Activated CD4-positive, alpha-beta memory T cell treated with anti-CD3 and anti-CD28 coated beads, Interleukin-2, amount 10 ng/mL, durations not matched to agents 7 days and 5 days (primary cell): ENCODE measurements at regions not wholly inside any gene's neighbourhood (a gene's known extent, or its start where the extent isn't known, plus 50 kb on each side); places are given as distances from the start of the nearest gene placed in this dataset.

ENCODE experiments used
- CTCF ChIA-PET: fragments of 350-600 bp; sonication (Branson Sonifier 250); formaldehyde crosslinking; loops from one replicate; lab custom pipeline; 2021; ENCODE audit warnings: antibody characterized with exemption, inconsistent platforms; lab: Charles Lee
- POLR2A ChIA-PET: fragments of 350-600 bp; sonication (Branson Sonifier 250); formaldehyde crosslinking; loops from one replicate; lab custom pipeline; 2021; ENCODE audit warnings: antibody characterized with exemption; lab: Charles Lee
- DNase-seq: peaks from one replicate; pipeline ENCODE4 v3.0.0-alpha.2; 2020
- H3K27ac Mint-ChIP-seq: one replicate; pipeline ENCODE4 v1.8.0; 2021; ENCODE audit warnings: mild to moderate bottlenecking, mixed read lengths
- H3K27me3 Mint-ChIP-seq: one replicate; pipeline ENCODE4 v1.8.0; 2021; ENCODE audit warnings: mixed read lengths
- H3K36me3 Mint-ChIP-seq: one replicate; pipeline ENCODE4 v1.8.0; 2021; ENCODE audit warnings: low read depth, mixed read lengths
- H3K4me1 Mint-ChIP-seq: one replicate; pipeline ENCODE4 v1.8.0; 2021; ENCODE audit warnings: mixed read lengths
- H3K4me3 Mint-ChIP-seq: one replicate; pipeline ENCODE4 v1.8.0; 2021; ENCODE audit warnings: mild to moderate bottlenecking, mixed read lengths
- H3K9me3 Mint-ChIP-seq: one replicate; pipeline ENCODE4 v1.8.0; 2021; ENCODE audit warnings: mixed read lengths

DNA sequence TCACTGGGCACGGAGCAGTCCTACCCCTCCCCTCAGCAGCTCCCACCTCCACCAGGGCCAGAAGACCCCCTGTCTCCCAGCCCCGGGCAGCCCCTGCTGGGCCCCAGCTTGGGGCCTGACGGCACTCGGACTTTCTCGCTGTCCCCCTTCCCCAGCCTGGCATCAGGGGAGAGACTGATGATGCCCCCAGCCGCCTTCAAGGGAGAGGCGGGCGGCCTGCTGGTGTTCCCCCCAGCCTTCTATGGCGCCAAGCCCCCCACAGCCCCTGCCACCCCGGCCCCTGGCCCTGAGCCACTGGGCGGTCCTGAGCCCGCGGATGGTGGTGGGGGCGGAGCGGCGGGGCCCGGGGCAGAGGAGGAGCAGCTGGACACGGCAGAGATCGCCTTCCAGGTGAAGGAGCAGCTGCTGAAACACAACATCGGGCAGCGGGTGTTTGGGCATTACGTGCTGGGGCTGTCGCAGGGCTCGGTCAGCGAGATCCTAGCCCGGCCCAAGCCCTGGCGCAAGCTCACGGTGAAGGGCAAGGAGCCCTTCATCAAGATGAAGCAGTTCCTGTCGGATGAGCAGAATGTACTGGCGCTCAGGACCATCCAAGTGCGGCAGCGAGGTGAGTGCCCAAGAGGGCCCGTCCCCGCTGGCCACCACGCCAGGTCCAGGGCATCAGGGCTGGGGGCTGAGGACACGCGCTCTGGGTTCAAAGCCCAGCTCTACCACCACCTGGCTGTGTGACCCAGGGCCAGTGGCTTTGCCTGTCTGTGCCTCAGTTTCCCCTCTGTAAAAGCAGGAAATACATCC lies 58.6 kb downstream of the PHETA1 start:
- CTCF ChIA-PET, result no interaction called here

DNA sequence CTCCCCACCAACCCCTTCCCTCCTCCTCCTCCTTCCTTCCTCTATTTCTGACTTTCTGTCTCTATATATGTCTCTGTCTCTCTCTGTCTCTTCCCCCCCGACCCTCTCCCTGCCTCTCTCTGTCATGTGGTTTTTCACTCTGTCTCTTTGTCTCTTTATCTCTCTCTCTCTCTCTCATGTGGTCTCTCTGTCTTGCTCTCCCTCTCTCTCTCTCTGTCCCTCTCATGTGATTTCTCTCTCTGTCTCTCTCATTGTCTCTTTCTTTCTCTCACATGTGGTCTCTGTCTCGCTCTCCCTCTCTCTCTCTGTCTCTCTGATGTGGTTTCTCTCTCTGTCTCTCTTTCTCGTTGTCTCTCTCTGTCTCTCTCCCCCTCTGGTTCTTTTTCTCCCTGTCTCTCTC lies 59.3 kb downstream of the PHETA1 start:
- Mint-ChIP-seq H3K9me3 (peaks cover 14% of the 10 kb centered on the region), H3K27ac (no peak overlapping the region), H3K4me3 (no peak overlapping the region), H3K4me1 (no peaks in the 10 kb centered on the region), H3K36me3 (peaks cover 10% of the 10 kb centered on the region), H3K27me3 (peaks cover 3% of the 10 kb centered on the region)
- ChIA-PET CTCF (no interaction called here), POLR2A (no interaction called here)
- no peak for DNase-seq

More for the DNA sequence above, 58.6 kb downstream of the PHETA1 start:
- Mint-ChIP-seq H3K27me3 (peaks cover 5% of the 10 kb centered on the region), H3K9me3 (peaks cover 9% of the 10 kb centered on the region), H3K27ac (no peak overlapping the region), H3K4me3 (no peak overlapping the region), H3K4me1 (no peaks in the 10 kb centered on the region), H3K36me3 (peaks cover 5% of the 10 kb centered on the region)
- DNase-seq, result no peak
- POLR2A ChIA-PET, result no interaction called here

DNA sequence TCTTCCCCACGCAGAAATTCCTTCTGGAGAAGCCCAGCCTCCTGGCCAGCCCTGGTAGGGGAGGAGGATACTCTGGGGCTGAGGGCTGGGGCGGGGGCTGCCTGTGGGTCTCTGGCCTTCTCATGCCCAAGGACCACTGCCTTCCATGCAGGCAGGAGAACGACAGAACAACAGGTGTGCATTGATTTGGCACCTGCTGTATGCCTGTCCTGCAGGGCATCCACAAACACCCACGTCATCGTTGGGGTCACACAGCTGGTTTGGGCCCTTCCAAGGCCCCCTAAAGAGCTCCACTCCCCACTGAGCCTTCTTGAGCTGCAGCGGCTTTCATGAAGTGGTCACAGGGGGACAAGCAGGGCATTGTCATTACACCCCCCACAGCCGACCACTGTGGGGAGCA lies 60.4 kb downstream of the PHETA1 start:
- no peak overlapping the region for H3K4me3 Mint-ChIP-seq
- peaks cover 19% of the 10 kb centered on the region for H3K9me3 Mint-ChIP-seq
- no peak for DNase-seq
- peaks cover 10% of the 10 kb centered on the region for H3K36me3 Mint-ChIP-seq
- CTCF ChIA-PET, result no interaction called here
- POLR2A ChIA-PET, result no interaction called here
- H3K27ac Mint-ChIP-seq, result no peak overlapping the region
- no peaks in the 10 kb centered on the region for H3K27me3 Mint-ChIP-seq
- no peaks in the 10 kb centered on the region for H3K4me1 Mint-ChIP-seq

DNA sequence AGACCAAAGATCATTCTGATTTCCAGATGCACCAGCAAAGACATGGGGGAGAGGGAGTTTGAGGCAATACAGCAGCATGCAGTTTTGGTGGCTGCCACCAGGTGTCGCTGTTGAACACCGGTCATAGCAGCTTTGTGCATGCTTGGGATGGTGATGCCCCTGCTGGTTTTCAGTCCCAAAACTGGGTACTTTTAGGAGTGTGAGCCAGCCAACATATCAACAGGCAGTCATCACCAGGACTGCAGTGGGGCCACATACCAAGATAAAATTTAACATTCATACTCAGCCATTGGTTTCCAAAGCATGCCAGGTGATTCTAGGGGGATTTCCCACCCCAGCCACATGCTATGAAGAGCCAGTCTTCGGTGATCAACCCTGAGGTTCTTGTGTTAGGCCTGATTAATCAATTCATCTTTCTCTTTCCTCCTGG lies 64.2 kb downstream of the PHETA1 start:
- H3K36me3 Mint-ChIP-seq, result peaks cover 10% of the 10 kb centered on the region
- no peaks in the 10 kb centered on the region for H3K27me3 Mint-ChIP-seq
- POLR2A ChIA-PET, result no interaction called here

DNA sequence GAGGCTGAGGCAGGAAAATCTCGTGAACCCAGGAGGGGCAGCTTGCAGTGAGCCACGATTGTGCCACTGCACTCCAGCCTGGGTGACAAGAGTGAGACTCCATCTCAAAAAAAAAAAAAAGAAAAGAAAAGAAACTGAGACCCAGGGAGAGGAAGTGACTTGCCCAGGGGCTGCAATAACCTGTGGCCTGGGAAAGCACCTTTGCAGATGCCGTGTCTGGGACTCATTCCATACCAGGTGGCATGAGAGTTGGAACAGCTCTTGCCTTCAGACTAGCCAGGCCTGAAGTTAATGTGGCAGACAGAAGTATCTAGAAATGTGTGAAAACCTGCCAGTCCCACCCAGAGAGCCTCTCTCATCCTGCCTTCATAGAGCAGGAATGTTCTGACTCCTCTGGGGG lies 65.4 kb downstream of the PHETA1 start:
- ChIA-PET CTCF (interaction anchor here (0.7 to 1.5 kb wide), 4 partner anchors 10 to 156 kb away, joined by 3 to 8 read pairs (median 5); no protein-coding TSS in a partner anchor), POLR2A (no interaction called here)

More for the DNA sequence above, 64.2 kb downstream of the PHETA1 start:
- Mint-ChIP-seq H3K4me1 (no peaks in the 10 kb centered on the region), H3K27ac (no peak overlapping the region), H3K9me3 (peaks cover 21% of the 10 kb centered on the region), H3K4me3 (no peak overlapping the region)
- peak; percentile 49 for DNase-seq
- CTCF ChIA-PET, result interaction anchor here (1.1 kb wide), 1 partner anchor 155 kb away, joined by 3 read pairs; no protein-coding TSS in a partner anchor

DNA sequence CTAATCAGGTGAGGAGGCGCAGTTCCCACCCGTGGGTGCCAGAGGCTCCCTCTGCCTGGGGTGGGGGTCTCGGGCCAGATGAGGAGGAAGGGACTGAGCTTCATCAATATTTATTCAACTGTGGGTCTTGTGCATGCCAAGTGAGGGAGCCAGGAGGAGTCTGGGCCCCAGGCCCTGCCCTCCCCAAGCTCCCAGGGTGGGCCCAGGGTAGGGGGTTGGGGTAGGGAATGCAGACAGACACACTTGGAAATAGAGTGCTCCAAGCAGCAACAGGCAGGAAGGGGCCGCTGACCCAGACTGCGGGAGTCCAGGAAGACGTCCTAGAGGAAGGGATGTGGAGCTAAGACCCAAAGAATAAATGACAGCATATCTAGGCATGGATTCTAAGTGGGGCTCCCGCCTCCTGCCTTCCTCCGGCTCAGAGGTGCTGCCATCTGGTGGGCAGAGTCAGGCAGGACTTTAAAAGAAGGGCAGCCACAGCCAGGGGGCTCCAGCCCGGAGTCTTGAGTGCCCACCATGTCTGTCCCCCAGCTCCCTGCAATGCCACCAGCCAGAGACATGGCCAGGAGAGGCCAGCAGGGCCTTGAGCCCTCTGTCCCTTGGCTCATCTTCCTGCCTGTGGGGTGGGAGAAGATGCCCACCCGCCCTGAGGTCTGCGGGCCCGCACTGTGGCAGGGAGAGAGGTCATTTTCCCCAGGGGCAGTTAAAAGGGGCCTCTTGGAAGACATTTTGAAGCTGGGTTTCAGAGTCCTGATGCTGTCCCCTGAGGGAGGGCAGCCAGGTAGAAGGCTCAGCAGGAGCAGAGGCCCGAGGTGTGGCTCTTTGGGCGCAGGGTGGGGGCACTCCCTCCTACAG lies 70.1 kb downstream of the PHETA1 start:
- ChIA-PET POLR2A (no interaction called here), CTCF (interaction anchor here (1.0 to 2.2 kb wide), 3 partner anchors 27 to 361 kb away, joined by 3 to 12 read pairs (median 3); no protein-coding TSS in a partner anchor)
- DNase-seq, result peak; percentile 42
- H3K27me3 Mint-ChIP-seq, result no peaks in the 10 kb centered on the region
- no peaks in the 10 kb centered on the region for H3K36me3 Mint-ChIP-seq
- no peak overlapping the region for H3K27ac Mint-ChIP-seq
- peaks cover 2% of the 10 kb centered on the region for H3K9me3 Mint-ChIP-seq
- H3K4me3 Mint-ChIP-seq, result no peak overlapping the region
- H3K4me1 Mint-ChIP-seq, result no peaks in the 10 kb centered on the region

More for the DNA sequence above, 65.4 kb downstream of the PHETA1 start:
- no peak overlapping the region for H3K27ac Mint-ChIP-seq
- no peak overlapping the region for H3K4me3 Mint-ChIP-seq
- no peak for DNase-seq
- no peaks in the 10 kb centered on the region for H3K27me3 Mint-ChIP-seq
- peaks cover 10% of the 10 kb centered on the region for H3K36me3 Mint-ChIP-seq
- peaks cover 21% of the 10 kb centered on the region for H3K9me3 Mint-ChIP-seq
- H3K4me1 Mint-ChIP-seq, result no peaks in the 10 kb centered on the region

DNA sequence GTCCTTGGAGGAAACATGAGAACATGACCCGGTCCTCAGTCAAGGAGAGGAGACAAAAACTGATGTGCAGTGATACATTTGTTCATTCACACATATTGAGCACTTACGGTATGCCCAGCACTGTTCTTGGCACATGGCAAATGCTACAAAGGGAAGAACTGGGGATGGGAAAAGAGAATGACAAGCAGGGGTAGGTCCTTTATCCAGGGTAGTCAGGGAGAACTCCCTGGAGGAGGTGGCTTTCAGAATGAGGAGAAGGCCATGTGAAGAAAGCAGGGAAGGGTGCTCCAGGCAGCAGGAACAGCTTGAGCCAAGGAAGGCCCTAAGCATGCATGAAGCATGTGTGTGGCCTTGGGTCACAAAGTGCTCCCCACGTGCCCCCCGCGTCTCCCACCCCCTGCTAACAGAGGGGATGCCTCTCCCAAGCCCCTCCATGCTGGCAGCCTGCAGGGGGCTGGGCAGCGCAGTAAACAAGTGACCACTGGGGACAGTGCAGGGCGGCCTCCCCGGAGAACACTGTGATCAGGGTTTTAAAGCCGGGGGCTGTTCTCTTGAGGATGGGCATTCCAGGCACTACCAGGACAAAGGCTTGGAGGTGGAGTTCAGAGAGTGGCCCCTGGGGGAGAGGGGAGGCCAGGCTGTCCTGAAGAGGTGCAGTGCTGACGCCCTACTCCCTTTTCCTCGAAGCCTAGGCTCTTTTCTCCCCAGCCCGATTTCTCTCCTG lies 71.0 kb downstream of the PHETA1 start:
- POLR2A ChIA-PET, result no interaction called here
- Mint-ChIP-seq H3K36me3 (no peaks in the 10 kb centered on the region), H3K9me3 (peaks cover 2% of the 10 kb centered on the region), H3K4me1 (no peaks in the 10 kb centered on the region), H3K4me3 (no peak overlapping the region), H3K27ac (no peak overlapping the region), H3K27me3 (no peaks in the 10 kb centered on the region)
- CTCF ChIA-PET, result interaction anchor here (2.2 kb wide), 1 partner anchor 26 kb away, joined by 12 read pairs; no protein-coding TSS in a partner anchor
- no peak for DNase-seq

DNA sequence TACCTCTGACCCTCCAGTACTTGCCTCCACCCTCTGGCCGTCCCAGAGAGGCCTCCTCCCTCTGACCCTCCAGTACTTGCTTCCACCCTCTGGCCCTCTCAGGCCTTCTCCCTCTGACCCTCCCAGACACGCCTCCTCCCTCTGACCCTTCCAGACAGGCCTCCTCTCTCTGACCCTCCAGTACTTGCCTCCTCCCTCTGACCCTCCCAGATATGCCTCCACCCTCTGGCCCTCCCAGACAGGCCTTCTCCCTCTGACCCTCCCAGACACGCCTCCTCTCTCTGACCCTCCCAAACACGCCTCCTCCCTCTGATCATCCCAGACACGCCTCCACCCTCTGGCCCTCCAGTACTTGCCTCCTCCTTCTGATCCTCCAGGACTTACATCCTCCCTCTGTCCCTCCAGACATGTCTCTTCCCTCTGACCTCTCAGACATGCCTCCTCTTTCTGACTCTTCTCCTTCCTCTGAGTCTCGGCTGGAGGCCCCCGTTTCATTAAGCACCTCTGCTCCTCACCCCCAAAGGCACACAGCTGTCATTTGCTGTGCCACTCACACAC lies 71.9 kb downstream of the PHETA1 start:
- Mint-ChIP-seq H3K27me3 (no peaks in the 10 kb centered on the region), H3K27ac (no peak overlapping the region), H3K4me3 (no peak overlapping the region), H3K9me3 (no peaks in the 10 kb centered on the region), H3K36me3 (no peaks in the 10 kb centered on the region), H3K4me1 (no peaks in the 10 kb centered on the region)
- ChIA-PET CTCF (no interaction called here), POLR2A (no interaction called here)
- DNase-seq, result no peak

DNA sequence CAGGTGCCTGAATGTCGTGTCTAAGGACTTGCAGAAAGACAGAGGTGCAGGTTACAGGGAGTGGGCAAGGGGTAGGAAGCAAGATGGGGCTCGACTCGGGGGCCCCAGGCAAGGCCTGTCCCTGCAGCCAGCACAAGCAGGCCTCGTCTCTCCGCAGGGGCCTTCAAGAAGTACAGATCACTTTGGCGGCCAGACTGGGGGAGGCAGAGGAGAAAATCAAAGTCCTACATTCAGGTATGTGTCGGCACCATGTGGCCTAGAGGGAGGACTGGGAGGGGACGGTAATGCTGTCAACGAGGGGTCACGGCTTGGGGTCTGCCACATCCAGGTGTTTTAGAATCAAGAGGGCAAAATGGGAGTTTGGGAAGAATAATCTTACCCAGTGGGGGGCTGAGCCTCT lies 73.7 kb downstream of the PHETA1 start:
- H3K4me3 Mint-ChIP-seq, result no peak overlapping the region
- DNase-seq, result no peak
- CTCF ChIA-PET, result interaction anchor here (0.7 kb wide), 2 partner anchors 176 to 901 kb away, joined by 4 read pairs; no protein-coding TSS in a partner anchor
- H3K4me1 Mint-ChIP-seq, result no peaks in the 10 kb centered on the region
- no peak overlapping the region for H3K27ac Mint-ChIP-seq
- H3K9me3 Mint-ChIP-seq, result no peaks in the 10 kb centered on the region
- no peaks in the 10 kb centered on the region for H3K36me3 Mint-ChIP-seq
- POLR2A ChIA-PET, result no interaction called here
- no peaks in the 10 kb centered on the region for H3K27me3 Mint-ChIP-seq

DNA sequence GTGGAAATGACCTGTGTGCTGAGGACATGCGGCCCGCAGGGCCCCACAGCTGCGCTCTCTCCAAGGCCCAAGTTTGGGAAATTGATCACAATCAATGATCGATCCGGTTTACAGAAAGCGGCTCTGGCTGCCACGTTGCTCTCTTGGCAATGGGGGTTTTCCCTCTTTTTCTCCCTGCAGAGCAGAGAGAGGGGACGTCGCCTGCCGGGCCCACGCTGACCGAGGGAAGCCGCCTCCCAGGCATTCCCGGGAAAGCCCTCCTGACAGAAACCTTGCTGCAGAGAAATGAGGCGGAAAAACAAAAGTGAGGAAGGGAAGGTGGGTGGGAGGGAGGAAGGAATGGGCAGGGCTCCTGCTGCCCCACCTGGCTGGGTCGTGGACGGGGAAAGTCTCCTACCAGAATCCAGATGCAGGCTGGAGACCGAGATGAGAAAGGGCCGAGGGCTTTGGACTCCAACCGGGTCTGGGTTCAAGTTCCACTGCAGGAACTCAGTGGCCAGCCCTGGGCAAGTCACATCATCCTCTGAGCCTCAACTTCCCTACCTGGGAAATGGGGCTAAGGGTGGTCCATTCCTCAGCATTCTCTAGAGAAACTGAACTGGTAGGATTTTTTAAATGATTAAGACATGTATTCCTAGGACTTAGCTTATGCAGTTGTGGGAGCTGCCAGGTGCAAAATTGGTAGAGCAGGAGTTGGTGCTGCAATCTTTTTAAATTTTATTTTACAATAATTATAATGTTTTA lies 75.5 kb downstream of the PHETA1 start:
- H3K36me3 Mint-ChIP-seq, result no peaks in the 10 kb centered on the region
- H3K27me3 Mint-ChIP-seq, result no peaks in the 10 kb centered on the region
- no peak overlapping the region for H3K4me3 Mint-ChIP-seq
- no peak for DNase-seq
- POLR2A ChIA-PET, result no interaction called here
- CTCF ChIA-PET, result no interaction called here
- H3K9me3 Mint-ChIP-seq, result no peaks in the 10 kb centered on the region
- H3K27ac Mint-ChIP-seq, result no peak overlapping the region
- H3K4me1 Mint-ChIP-seq, result no peaks in the 10 kb centered on the region

DNA sequence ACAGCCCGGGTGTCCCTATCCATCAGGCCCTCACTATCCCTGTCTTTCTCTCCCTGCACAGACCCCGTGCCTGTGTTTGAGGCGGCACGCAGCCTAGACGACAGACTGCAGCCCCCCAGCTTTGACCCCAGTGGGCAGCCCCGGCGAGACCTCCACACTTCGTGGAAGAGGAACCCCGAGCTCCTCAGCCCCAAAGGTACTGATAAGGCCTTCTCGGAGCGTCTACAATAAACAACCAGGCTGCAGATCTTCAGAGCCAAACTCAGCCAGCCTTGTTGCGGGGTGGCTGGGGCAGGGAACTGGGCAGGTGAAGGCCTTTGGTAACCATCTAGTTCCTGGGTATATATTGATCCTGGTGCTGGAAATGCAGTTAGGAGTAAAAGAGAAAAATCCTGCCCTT lies 77.5 kb downstream of the PHETA1 start:
- CTCF ChIA-PET, result no interaction called here

DNA sequence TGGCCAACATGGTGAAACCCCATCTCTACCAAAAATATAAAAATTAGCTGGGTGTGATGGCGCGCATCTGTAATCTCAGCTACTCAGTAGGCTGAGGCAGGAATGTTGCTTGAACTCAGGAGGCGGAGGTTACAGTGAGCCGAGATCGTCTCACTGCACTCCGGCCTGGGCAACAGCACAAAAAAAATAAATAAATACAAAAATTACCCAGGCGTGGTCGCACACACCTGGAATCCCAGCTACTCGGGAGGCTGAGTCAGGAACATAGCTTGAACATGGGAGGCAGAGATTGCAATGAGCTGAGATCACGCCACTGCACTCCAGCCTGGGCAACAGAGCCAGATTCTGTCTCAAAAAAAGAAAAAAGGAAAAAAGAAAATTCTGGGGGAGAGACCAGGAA lies 80.1 kb downstream of the PHETA1 start:
- Mint-ChIP-seq H3K4me1 (no peaks in the 10 kb centered on the region), H3K27me3 (no peaks in the 10 kb centered on the region), H3K27ac (no peak overlapping the region), H3K36me3 (no peaks in the 10 kb centered on the region), H3K9me3 (no peaks in the 10 kb centered on the region), H3K4me3 (no peak overlapping the region)
- POLR2A ChIA-PET, result no interaction called here
- DNase-seq, result no peak
- CTCF ChIA-PET, result no interaction called here

More for the DNA sequence above, 77.5 kb downstream of the PHETA1 start:
- H3K4me3 Mint-ChIP-seq, result no peak overlapping the region
- no peaks in the 10 kb centered on the region for H3K4me1 Mint-ChIP-seq
- no peak overlapping the region for H3K27ac Mint-ChIP-seq
- no peaks in the 10 kb centered on the region for H3K9me3 Mint-ChIP-seq
- DNase-seq, result no peak
- no peaks in the 10 kb centered on the region for H3K36me3 Mint-ChIP-seq
- POLR2A ChIA-PET, result no interaction called here
- no peaks in the 10 kb centered on the region for H3K27me3 Mint-ChIP-seq
